Sigmoid colon (tissue), 4 donors: ENCODE measurements at regions not wholly inside any gene's neighbourhood (a gene's known extent, or its start where the extent isn't known, plus 50 kb on each side); places are given as distances from the start of the nearest gene placed in this dataset.

Experiments used
- POLR2AphosphoS5 ChIP-seq, 4 donors: sonication (generic); formaldehyde crosslinking; IDR thresholded peaks; one replicate each; pipeline ENCODE4 v1.6.1; 2017; ENCODE audit warnings: antibody characterized with exemption in 4 of 4
- TF ChIP-seq, protein P1 (sequence below), 4 experiments: fragments of 450-650 bp in 3 of 4; fragments of 200-600 bp in 1 of 4; IDR thresholded peaks; one replicate each; pipeline ENCODE4 v1.5.1; 2016 to 2019; ENCODE audit warnings: antibody characterized with exemption in 4 of 4, mild to moderate bottlenecking in 3 of 4, moderate library complexity in 2 of 4

DNA sequence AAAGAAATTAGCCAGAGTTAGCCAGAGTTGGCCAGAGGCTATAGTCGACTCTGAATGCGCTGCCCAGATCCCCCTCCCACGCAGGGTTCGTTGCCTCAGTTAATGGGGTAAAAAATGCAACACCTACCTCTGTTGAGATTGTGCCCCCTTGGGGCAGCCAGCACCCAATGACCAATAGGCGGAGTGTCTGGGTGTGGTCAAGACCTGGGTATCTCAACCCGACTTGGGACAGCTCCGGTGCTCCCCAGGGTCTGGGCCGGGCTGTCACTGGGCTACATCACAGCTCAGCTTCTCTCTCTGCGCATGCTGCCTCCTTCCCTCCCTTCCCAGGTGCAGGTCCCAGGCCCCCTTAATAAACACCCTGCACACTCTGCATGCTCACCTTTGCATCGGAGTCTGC is 59.6 kb upstream of the GCSH start:
- TF ChIP-seq, protein P1, sequence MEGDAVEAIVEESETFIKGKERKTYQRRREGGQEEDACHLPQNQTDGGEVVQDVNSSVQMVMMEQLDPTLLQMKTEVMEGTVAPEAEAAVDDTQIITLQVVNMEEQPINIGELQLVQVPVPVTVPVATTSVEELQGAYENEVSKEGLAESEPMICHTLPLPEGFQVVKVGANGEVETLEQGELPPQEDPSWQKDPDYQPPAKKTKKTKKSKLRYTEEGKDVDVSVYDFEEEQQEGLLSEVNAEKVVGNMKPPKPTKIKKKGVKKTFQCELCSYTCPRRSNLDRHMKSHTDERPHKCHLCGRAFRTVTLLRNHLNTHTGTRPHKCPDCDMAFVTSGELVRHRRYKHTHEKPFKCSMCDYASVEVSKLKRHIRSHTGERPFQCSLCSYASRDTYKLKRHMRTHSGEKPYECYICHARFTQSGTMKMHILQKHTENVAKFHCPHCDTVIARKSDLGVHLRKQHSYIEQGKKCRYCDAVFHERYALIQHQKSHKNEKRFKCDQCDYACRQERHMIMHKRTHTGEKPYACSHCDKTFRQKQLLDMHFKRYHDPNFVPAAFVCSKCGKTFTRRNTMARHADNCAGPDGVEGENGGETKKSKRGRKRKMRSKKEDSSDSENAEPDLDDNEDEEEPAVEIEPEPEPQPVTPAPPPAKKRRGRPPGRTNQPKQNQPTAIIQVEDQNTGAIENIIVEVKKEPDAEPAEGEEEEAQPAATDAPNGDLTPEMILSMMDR (IDR thresholded peaks at IDR 0.05): no peak
- no peak for TF ChIP-seq POLR2AphosphoS5 (IDR thresholded peaks at IDR 0.05)
